ENCODE measurements at regions not wholly inside any gene's neighbourhood (a gene's known extent, or its start where the extent isn't known, plus 50 kb on each side); places are given as distances from the start of the nearest gene placed in this dataset.

DNA sequence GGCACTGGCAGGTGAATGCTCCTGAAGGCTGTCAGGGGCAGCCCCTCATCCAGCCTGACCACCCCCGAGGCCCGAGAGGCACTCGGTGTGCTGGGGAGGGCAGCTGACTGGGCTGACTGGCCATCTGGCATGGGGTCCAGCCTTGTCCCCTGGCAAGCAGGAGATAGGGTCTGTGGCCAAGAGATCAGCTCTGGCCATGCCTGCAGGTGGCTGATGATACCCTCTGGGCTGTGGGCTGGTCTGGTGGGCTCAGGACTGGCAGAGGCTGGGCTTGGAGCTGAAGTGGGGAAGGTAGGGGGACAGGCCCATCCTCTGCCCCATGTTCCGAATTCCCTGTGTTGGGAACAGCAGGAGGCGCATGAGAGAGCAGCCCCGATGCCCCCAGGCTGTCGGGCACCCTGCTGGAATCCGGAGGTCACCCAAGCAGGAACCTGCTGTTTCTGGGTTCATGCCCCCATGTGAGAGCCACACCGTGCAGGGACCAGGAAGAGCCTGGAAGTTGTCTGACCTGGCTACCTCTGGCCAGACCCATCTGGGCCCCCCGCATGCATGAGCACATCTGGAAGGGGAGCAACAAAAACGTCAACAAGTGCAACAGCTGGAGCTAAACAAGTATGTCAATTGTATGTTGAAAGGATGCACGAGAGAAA is 527.0 kb downstream of the TBC1D22A start:
- TF ChIP-seq, protein P1, sequence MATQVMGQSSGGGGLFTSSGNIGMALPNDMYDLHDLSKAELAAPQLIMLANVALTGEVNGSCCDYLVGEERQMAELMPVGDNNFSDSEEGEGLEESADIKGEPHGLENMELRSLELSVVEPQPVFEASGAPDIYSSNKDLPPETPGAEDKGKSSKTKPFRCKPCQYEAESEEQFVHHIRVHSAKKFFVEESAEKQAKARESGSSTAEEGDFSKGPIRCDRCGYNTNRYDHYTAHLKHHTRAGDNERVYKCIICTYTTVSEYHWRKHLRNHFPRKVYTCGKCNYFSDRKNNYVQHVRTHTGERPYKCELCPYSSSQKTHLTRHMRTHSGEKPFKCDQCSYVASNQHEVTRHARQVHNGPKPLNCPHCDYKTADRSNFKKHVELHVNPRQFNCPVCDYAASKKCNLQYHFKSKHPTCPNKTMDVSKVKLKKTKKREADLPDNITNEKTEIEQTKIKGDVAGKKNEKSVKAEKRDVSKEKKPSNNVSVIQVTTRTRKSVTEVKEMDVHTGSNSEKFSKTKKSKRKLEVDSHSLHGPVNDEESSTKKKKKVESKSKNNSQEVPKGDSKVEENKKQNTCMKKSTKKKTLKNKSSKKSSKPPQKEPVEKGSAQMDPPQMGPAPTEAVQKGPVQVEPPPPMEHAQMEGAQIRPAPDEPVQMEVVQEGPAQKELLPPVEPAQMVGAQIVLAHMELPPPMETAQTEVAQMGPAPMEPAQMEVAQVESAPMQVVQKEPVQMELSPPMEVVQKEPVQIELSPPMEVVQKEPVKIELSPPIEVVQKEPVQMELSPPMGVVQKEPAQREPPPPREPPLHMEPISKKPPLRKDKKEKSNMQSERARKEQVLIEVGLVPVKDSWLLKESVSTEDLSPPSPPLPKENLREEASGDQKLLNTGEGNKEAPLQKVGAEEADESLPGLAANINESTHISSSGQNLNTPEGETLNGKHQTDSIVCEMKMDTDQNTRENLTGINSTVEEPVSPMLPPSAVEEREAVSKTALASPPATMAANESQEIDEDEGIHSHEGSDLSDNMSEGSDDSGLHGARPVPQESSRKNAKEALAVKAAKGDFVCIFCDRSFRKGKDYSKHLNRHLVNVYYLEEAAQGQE (IDR thresholded peaks at IDR 0.05; ENCODE audit: insufficient read depth in 1 of 2, low read depth in 2 of 2, low read length in 1 of 2), result no peak
- TF ChIP-seq TCF7L2 (IDR thresholded peaks at IDR 0.05; ENCODE audit: low read depth, low read length), result no peak
- TF ChIP-seq POLR2AphosphoS5 (IDR thresholded peaks at IDR 0.05; ENCODE audit: low read depth, low read length), result no peak
- CTCF ChIA-PET, result no interaction called here

DNA sequence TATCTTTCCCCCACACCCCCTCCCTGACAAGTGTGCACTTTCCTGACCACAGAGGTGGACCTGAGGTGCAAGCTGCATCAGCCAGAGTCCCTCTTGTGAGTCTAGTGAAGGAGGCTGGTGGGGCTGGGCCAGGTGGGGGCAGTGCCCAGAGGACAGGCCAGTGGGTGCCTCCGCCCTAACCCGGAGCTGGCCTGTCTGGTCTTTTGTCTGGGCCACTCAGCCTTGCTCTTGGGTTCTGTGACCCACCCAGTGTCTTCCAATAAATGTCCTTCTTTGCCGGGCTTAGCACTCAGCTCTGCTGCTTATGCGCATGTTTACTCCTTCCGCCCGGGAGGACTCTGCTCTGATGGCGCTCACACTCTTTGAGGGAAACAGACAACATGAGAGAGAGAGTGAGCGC is 526.2 kb downstream of the TBC1D22A start:
- intact Hi-C loops (cut with micrococcal nuclease; ENCODE audit: unreplicated experiment) (no loop called here), in situ Hi-C loops (cut with HindIII; ENCODE audit: low pct_unique_long_range_greater_than_20kb, low sequenced_read_pairs) (no loop called here)
- TF ChIP-seq TCF7L2 (IDR thresholded peaks at IDR 0.05; ENCODE audit: low read depth, low read length) (no peak), POLR2AphosphoS5 (IDR thresholded peaks at IDR 0.05; ENCODE audit: low read depth, low read length) (no peak)
- TF ChIP-seq, protein P2, sequence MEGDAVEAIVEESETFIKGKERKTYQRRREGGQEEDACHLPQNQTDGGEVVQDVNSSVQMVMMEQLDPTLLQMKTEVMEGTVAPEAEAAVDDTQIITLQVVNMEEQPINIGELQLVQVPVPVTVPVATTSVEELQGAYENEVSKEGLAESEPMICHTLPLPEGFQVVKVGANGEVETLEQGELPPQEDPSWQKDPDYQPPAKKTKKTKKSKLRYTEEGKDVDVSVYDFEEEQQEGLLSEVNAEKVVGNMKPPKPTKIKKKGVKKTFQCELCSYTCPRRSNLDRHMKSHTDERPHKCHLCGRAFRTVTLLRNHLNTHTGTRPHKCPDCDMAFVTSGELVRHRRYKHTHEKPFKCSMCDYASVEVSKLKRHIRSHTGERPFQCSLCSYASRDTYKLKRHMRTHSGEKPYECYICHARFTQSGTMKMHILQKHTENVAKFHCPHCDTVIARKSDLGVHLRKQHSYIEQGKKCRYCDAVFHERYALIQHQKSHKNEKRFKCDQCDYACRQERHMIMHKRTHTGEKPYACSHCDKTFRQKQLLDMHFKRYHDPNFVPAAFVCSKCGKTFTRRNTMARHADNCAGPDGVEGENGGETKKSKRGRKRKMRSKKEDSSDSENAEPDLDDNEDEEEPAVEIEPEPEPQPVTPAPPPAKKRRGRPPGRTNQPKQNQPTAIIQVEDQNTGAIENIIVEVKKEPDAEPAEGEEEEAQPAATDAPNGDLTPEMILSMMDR (IDR thresholded peaks at IDR 0.05), result no peak
- Histone ChIP-seq H3K4me3 (ENCODE audit: low read depth in 2 of 2, low read length in 2 of 2) (no peak overlapping the region), H3K4me1 (ENCODE audit: control insufficient read depth, insufficient read depth, low read length) (no peaks in the 10 kb centered on the region), H3K36me3 (ENCODE audit: control insufficient read depth, insufficient read depth, low read length) (no peaks in the 10 kb centered on the region), H3K27ac (ENCODE audit: low read length) (no peak overlapping the region), H3K27me3 (ENCODE audit: control insufficient read depth, insufficient read depth, low read length) (no peaks in the 10 kb centered on the region), H3K9me3 (ENCODE audit: control insufficient read depth, insufficient read depth, low read depth, low read length) (no peaks in the 10 kb centered on the region)
- POLR2A ChIA-PET, result no interaction called here
- CTCF ChIA-PET, result no interaction called here
- no peak for ATAC-seq
- BruUV-seq (replicated peaks), result no TSS peak
- DNase-seq (ENCODE audit: low read depth, low spot score), result no peak

More for the DNA sequence above, 527.0 kb downstream of the TBC1D22A start:
- Histone ChIP-seq H3K4me1 (ENCODE audit: control insufficient read depth, insufficient read depth, low read length) (no peaks in the 10 kb centered on the region), H3K27me3 (ENCODE audit: control insufficient read depth, insufficient read depth, low read length) (no peaks in the 10 kb centered on the region), H3K4me3 (ENCODE audit: low read depth in 2 of 2, low read length in 2 of 2) (no peak overlapping the region), H3K36me3 (ENCODE audit: control insufficient read depth, insufficient read depth, low read length) (no peaks in the 10 kb centered on the region), H3K9me3 (ENCODE audit: control insufficient read depth, insufficient read depth, low read depth, low read length) (no peaks in the 10 kb centered on the region), H3K27ac (ENCODE audit: low read length) (no peak overlapping the region)
- BruUV-seq (replicated peaks), result no TSS peak
- in situ Hi-C loops (cut with HindIII; ENCODE audit: low pct_unique_long_range_greater_than_20kb, low sequenced_read_pairs) (no loop called here), intact Hi-C loops (cut with micrococcal nuclease; ENCODE audit: unreplicated experiment) (no loop called here)
- no peak for ATAC-seq
- DNase-seq (ENCODE audit: low read depth, low spot score), result no peak
- POLR2A ChIA-PET, result no interaction called here

DNA sequence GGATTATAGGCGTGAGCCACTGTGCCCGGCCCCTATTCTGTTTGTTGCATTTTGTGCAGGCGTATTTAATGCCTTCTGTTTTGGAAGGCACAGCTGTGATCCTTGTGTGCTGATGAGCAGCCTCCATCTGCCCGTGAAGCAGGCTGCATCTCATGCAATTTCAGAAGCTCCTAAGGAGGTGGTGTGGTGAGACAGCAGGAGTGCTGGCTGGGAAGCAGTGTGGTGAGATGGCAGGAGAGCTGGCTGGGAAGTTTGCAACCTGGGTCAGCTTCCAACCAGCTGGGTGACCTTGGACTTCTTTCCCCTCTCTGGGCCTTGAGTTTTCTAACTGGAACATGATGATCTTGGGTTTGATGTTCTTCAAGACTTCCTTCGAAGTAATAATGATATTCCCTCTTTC is 525.1 kb downstream of the TBC1D22A start:
- POLR2A ChIA-PET, result no interaction called here
- H3K27me3 ChIP-seq (ENCODE audit: control insufficient read depth, insufficient read depth, low read length), result no peaks in the 10 kb centered on the region

More for the DNA sequence above, 525.1 kb downstream of the TBC1D22A start:
- CTCF ChIA-PET, result no interaction called here
- intact Hi-C loops (cut with micrococcal nuclease; ENCODE audit: unreplicated experiment) (no loop called here), in situ Hi-C loops (cut with HindIII; ENCODE audit: low pct_unique_long_range_greater_than_20kb, low sequenced_read_pairs) (no loop called here)
- ATAC-seq, result no peak
- no peak for DNase-seq (ENCODE audit: low read depth, low spot score)
- TF ChIP-seq TCF7L2 (IDR thresholded peaks at IDR 0.05; ENCODE audit: low read depth, low read length), result no peak
- TF ChIP-seq, protein P2 (IDR thresholded peaks at IDR 0.05), result no peak
- no peak for TF ChIP-seq POLR2AphosphoS5 (IDR thresholded peaks at IDR 0.05; ENCODE audit: low read depth, low read length)
- TF ChIP-seq, protein P1 (IDR thresholded peaks at IDR 0.05; ENCODE audit: insufficient read depth in 1 of 2, low read depth in 2 of 2, low read length in 1 of 2), result no peak
- no peak for TF ChIP-seq SIN3A (IDR thresholded peaks at IDR 0.05; ENCODE audit: borderline replicate concordance, insufficient read depth, low read depth, low read length)
- no peak overlapping the region for H3K4me3 ChIP-seq (ENCODE audit: low read depth in 2 of 2, low read length in 2 of 2)
- no peaks in the 10 kb centered on the region for H3K4me1 ChIP-seq (ENCODE audit: control insufficient read depth, insufficient read depth, low read length)
- H3K27ac ChIP-seq (ENCODE audit: low read length), result no peak overlapping the region
- no peaks in the 10 kb centered on the region for H3K36me3 ChIP-seq (ENCODE audit: control insufficient read depth, insufficient read depth, low read length)
- no TSS peak for BruUV-seq (replicated peaks)
- no peaks in the 10 kb centered on the region for H3K9me3 ChIP-seq (ENCODE audit: control insufficient read depth, insufficient read depth, low read depth, low read length)

Data from Panc1 (cell line).